Epithelial cell of prostate (primary cell): ENCODE measurements at regions not wholly inside any gene's neighbourhood (a gene's known extent, or its start where the extent isn't known, plus 50 kb on each side); places are given as distances from the start of the nearest gene placed in this dataset.
A peak's percentile ranks its signal among the peaks of the same experiment; 100 is the strongest.
"Not testable (repeated sequence)": the region's sequence is repeated elsewhere in the genome, so short reads cannot be mapped to it uniquely, and the experiment has no call there.

Source experiments
- DNase-seq: peaks from one replicate; pipeline ENCODE4 v3.0.0-alpha.2; 2011; ENCODE audit warnings: low read depth, low spot score
- H3K27ac ChIP-seq: fragments of 450-650 bp; 2 replicates; pipeline ENCODE4 v1.5.1; 2017; ENCODE audit warnings: mild to moderate bottlenecking

- no peak for DNase-seq
- no peak overlapping the region for H3K27ac ChIP-seq
Observed at GRCh38 chr1:232711996-232712395, 82.1 kb upstream of the SIPA1L2 start.

GRCh38 chr1:232713785-232714184 lies 83.9 kb upstream of the SIPA1L2 start:
- DNase-seq, result no peak
- no peak overlapping the region for H3K27ac ChIP-seq

- H3K27ac ChIP-seq, result no peak overlapping the region
- no peak for DNase-seq
Observed at GRCh38 chr1:232715154-232715553, 85.2 kb upstream of the SIPA1L2 start.

- peak overlapping the region; percentile 81 for H3K27ac ChIP-seq
- not testable (repeated sequence) for DNase-seq
Observed at GRCh38 chr1:232717911-232718310, 87.3 kb upstream of the MAP10 start.

GRCh38 chr1:232718928-232719927 lies 86.0 kb upstream of the MAP10 start:
- H3K27ac ChIP-seq, result peak overlapping the region; percentile 81
- DNase-seq, result no peak

- H3K27ac ChIP-seq, result no peak overlapping the region
- DNase-seq, result no peak
Observed at GRCh38 chr1:232722626-232723025, 82.6 kb upstream of the MAP10 start.

- DNase-seq, result no peak
- no peak overlapping the region for H3K27ac ChIP-seq
Observed at GRCh38 chr1:232725305-232726047, 79.7 kb upstream of the MAP10 start.

- no peak overlapping the region for H3K27ac ChIP-seq
- peak; percentile 48 for DNase-seq
Observed at GRCh38 chr1:232726048-232726779, 79.0 kb upstream of the MAP10 start.

- H3K27ac ChIP-seq, result no peak overlapping the region
- DNase-seq, result no peak
Observed at GRCh38 chr1:232728507-232729263, 76.5 kb upstream of the MAP10 start.

- no peak overlapping the region for H3K27ac ChIP-seq
- DNase-seq, result no peak
Observed at GRCh38 chr1:232732344-232732910, 72.8 kb upstream of the MAP10 start.

- no peak overlapping the region for H3K27ac ChIP-seq
- no peak for DNase-seq
Observed at GRCh38 chr1:232737917-232738316, 67.3 kb upstream of the MAP10 start.

- H3K27ac ChIP-seq, result no peak overlapping the region
- DNase-seq, result no peak
Observed at GRCh38 chr1:232743999-232744398, 61.2 kb upstream of the MAP10 start.

GRCh38 chr1:232744847-232745246 lies 60.4 kb upstream of the MAP10 start:
- no peak for DNase-seq
- no peak overlapping the region for H3K27ac ChIP-seq

GRCh38 chr1:232745698-232746097 lies 59.5 kb upstream of the MAP10 start:
- H3K27ac ChIP-seq, DNase-seq: not testable (repeated sequence)

GRCh38 chr1:232748910-232749368 lies 56.3 kb upstream of the MAP10 start:
- no peak for DNase-seq
- H3K27ac ChIP-seq, result no peak overlapping the region

- H3K27ac ChIP-seq, result no peak overlapping the region
- DNase-seq, result no peak
Observed at GRCh38 chr1:232751393-232752140, 53.6 kb upstream of the MAP10 start.

- DNase-seq, result no peak
- H3K27ac ChIP-seq, result no peak overlapping the region
Observed at GRCh38 chr1:232752365-232752764, 52.9 kb upstream of the MAP10 start.

- no peak for DNase-seq
- H3K27ac ChIP-seq, result no peak overlapping the region
Observed at GRCh38 chr1:232754930-232755329, 50.3 kb upstream of the MAP10 start.
